ENCODE measurements at regions not wholly inside any gene's neighbourhood (a gene's known extent, or its start where the extent isn't known, plus 50 kb on each side); places are given as distances from the start of the nearest gene placed in this dataset.

- no peaks in the 10 kb centered on the region for H3K36me3 ChIP-seq (ENCODE audit: control insufficient read depth in 4 of 4, insufficient read depth in 4 of 4, low read length in 4 of 4)
- 76 to 85% methylated on average over 7 of the region's 7 CpGs for WGBS, 2 donors
- H3K27me3 ChIP-seq (ENCODE audit: control insufficient read depth in 3 of 3, insufficient read depth in 3 of 3, low read length in 2 of 3): no peaks in the 10 kb centered on the region
- no peak for TF ChIP-seq CTCF (IDR thresholded peaks at IDR 0.05; ENCODE audit: control extremely low read depth, extremely low read depth)
- H3K9me3 ChIP-seq (ENCODE audit: control insufficient read depth in 4 of 4, insufficient read depth in 3 of 4, low read length in 3 of 4): peaks cover 0 to 7% (median 2%) of the 10 kb centered on the region in 4 donors
- H3K4me1 ChIP-seq (ENCODE audit: control insufficient read depth in 5 of 5, insufficient read depth in 5 of 5, low read length in 5 of 5): no peaks in the 10 kb centered on the region
- no peak overlapping the region for H3K4me3 ChIP-seq
- ATAC-seq (ENCODE audit: insufficient read depth, low FRiP score) (no peak), DNase-seq (no peak)
- no peak overlapping the region for H3K27ac ChIP-seq (ENCODE audit: low read depth in 1 of 2, low read length in 1 of 2)
- no peak overlapping the region for H3K9ac ChIP-seq (ENCODE audit: insufficient read depth in 1 of 2, low read length in 2 of 2)
Measured at GRCh38 chr21:15367061-15367626, 302.3 kb upstream of the NRIP1 start.

GRCh38 chr21:15370462-15370975 lies 305.7 kb upstream of the NRIP1 start:
- Histone ChIP-seq H3K4me3 (no peak overlapping the region), H3K36me3 (ENCODE audit: control insufficient read depth in 4 of 4, insufficient read depth in 4 of 4, low read length in 4 of 4) (no peaks in the 10 kb centered on the region), H3K9ac (ENCODE audit: insufficient read depth in 1 of 2, low read length in 2 of 2) (no peak overlapping the region), H3K4me1 (ENCODE audit: control insufficient read depth in 5 of 5, insufficient read depth in 5 of 5, low read length in 5 of 5) (no peaks in the 10 kb centered on the region), H3K27ac (ENCODE audit: low read depth in 1 of 2, low read length in 1 of 2) (no peak overlapping the region), H3K9me3 (ENCODE audit: control insufficient read depth in 4 of 4, insufficient read depth in 3 of 4, low read length in 3 of 4) (peaks cover 0 to 5% (median 2%) of the 10 kb centered on the region in 4 donors), H3K27me3 (ENCODE audit: control insufficient read depth in 3 of 3, insufficient read depth in 3 of 3, low read length in 2 of 3) (no peaks in the 10 kb centered on the region)
- ATAC-seq (ENCODE audit: insufficient read depth, low FRiP score) (no peak), DNase-seq (no peak)
- WGBS, 2 donors: 91 to 93% methylated on average over 8 of the region's 8 CpGs
- no peak for TF ChIP-seq CTCF (IDR thresholded peaks at IDR 0.05; ENCODE audit: control extremely low read depth, extremely low read depth)

- Histone ChIP-seq H3K9ac (ENCODE audit: insufficient read depth in 1 of 2, low read length in 2 of 2) (no peak overlapping the region), H3K4me3 (no peak overlapping the region), H3K36me3 (ENCODE audit: control insufficient read depth in 4 of 4, insufficient read depth in 4 of 4, low read length in 4 of 4) (no peaks in the 10 kb centered on the region), H3K4me1 (ENCODE audit: control insufficient read depth in 5 of 5, insufficient read depth in 5 of 5, low read length in 5 of 5) (no peaks in the 10 kb centered on the region), H3K27me3 (ENCODE audit: control insufficient read depth in 3 of 3, insufficient read depth in 3 of 3, low read length in 2 of 3) (no peaks in the 10 kb centered on the region), H3K27ac (ENCODE audit: low read depth in 1 of 2, low read length in 1 of 2) (no peak overlapping the region), H3K9me3 (ENCODE audit: control insufficient read depth in 4 of 4, insufficient read depth in 3 of 4, low read length in 3 of 4) (peaks cover 0 to 2% (median 0%) of the 10 kb centered on the region in 4 donors)
- WGBS, 2 donors: 63 to 86% methylated on average over 1 of the region's 1 CpG
- TF ChIP-seq CTCF (IDR thresholded peaks at IDR 0.05; ENCODE audit: control extremely low read depth, extremely low read depth): no peak
- ATAC-seq (ENCODE audit: insufficient read depth, low FRiP score) (no peak), DNase-seq (no peak)
Measured at GRCh38 chr21:15373941-15374340, 309.1 kb upstream of the NRIP1 start.

DNA sequence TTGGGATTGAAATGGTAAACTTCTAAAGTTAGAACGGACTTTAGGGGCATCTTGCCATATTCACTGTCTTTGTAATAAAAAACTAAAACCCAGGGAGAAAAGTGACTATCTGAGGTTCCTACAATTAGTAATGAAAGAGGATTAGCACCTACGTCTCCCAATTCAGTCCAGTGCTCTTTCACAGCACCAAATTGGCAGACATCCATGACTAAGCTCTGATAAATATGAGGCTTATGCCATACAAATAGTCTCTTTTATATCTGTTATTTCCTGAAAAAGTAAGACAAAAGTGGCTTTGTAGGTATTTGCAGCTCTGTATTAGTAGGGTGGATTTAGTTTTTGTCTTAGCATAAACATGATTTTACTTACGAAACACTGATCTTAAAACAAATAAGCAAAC lies 315.0 kb upstream of the NRIP1 start:
- DNase-seq: no peak
- no peak for TF ChIP-seq CTCF (IDR thresholded peaks at IDR 0.05; ENCODE audit: control extremely low read depth, extremely low read depth)
- no peak overlapping the region for H3K4me3 ChIP-seq
- 82 to 84% methylated on average over 3 of the region's 3 CpGs for WGBS, 2 donors
- no peak for ATAC-seq (ENCODE audit: insufficient read depth, low FRiP score)
- no peaks in the 10 kb centered on the region for H3K36me3 ChIP-seq (ENCODE audit: control insufficient read depth in 4 of 4, insufficient read depth in 4 of 4, low read length in 4 of 4)
- H3K9ac ChIP-seq (ENCODE audit: insufficient read depth in 1 of 2, low read length in 2 of 2): no peak overlapping the region
- no peaks in the 10 kb centered on the region for H3K4me1 ChIP-seq (ENCODE audit: control insufficient read depth in 5 of 5, insufficient read depth in 5 of 5, low read length in 5 of 5)
- peaks cover 0 to 5% (median 0%) of the 10 kb centered on the region in 4 donors for H3K9me3 ChIP-seq (ENCODE audit: control insufficient read depth in 4 of 4, insufficient read depth in 3 of 4, low read length in 3 of 4)
- H3K27me3 ChIP-seq (ENCODE audit: control insufficient read depth in 3 of 3, insufficient read depth in 3 of 3, low read length in 2 of 3): no peaks in the 10 kb centered on the region
- no peak overlapping the region for H3K27ac ChIP-seq (ENCODE audit: low read depth in 1 of 2, low read length in 1 of 2)

All from lung (tissue), 11 donors.